ENCODE measurements at regions not wholly inside any gene's neighbourhood (a gene's known extent, or its start where the extent isn't known, plus 50 kb on each side); places are given as distances from the start of the nearest gene placed in this dataset.
"Not testable (repeated sequence)": the region's sequence is repeated elsewhere in the genome, so short reads cannot be mapped to it uniquely, and the experiment has no call there.

DNA sequence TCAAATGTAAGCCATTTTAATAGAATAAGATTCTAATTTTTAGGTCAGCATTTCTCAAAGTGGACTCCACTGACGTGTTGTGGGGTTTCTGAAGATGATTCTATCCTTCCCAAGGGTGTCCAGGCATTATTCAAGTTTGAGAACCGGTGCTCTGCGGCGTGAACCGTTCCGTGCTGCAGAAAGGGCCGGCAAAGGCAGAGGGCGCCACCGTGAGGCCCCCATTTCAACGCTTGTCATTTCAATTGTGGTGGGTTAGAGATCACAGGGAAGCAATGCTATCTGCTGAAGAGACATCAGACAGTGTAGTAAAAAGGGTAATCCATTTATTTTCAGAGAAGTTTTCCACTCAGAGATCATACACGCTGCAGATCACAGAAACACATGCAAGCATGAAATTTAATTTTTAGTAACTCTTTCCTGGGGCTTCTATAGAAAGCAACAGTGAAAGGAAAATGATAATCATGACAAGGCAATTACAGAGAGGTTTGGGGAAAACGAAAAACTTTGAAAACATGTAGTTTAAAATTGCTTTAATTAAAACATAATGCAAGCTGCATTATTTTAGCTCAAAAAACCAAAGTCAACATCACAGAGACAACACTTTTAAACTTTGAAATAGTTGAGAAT, 201.7 kb downstream of the EXOC5 start:
- peak; percentile 11 for DNase-seq (ENCODE audit: low read depth, low spot score)
- H3K4me3 ChIP-seq (ENCODE audit: low read length) = no peak overlapping the region

DNA sequence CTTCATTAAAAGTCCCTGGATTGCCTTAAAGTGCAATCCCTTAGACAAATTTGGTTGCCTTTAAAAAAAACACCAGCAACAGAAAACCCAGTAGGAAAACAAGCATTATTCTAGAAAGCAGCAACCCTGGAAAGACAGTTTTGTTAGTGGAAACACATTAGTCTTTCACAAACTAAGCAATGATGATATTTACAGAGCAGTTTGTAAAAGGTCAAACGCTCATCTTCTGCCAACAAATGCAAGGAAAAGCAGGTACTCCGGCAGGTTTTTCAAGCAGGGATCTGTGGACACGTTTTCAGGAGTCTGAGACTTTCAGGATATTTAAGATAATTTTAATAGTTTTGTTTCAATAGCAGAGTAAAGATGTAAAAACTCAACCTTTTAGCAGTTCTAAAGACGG, 202.2 kb downstream of the EXOC5 start:
- no peak for DNase-seq (ENCODE audit: low read depth, low spot score)
- H3K4me3 ChIP-seq (ENCODE audit: low read length) = no peak overlapping the region

DNA sequence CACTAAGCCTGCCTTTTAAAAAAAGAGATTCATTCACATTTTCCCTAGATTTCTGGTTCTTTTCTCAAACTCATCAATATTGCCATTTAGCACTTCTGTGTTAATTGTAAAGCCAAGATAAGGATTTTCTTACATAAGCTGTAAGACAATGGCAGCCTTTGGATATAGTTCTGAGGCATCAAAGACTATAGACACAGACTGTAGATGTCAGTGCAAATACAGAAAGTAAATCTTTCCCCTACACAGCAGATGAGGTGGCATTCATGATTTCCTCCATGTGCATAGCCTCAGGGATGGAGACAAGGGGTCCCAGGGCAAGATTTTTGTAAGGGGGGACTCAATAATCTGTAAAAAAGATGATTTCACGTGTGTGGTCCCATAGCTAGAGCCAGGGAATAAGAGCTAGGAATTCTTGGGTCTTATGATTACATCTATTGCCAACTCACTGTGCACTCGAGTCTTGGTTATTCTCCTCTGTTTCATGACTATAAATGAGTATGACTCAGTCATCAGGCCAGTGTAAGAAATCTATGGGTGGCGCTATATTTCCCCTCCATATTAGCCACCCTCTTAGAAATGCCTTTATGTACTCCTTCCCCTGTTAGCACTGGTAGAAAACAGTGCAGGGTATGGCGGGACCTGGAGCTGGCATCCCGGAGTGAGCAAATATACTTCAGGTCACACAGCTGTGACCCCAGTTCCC, 207.5 kb downstream of the EXOC5 start:
- no peak for DNase-seq (ENCODE audit: low read depth, low spot score)
- H3K4me3 ChIP-seq (ENCODE audit: low read length) = no peak overlapping the region

DNA sequence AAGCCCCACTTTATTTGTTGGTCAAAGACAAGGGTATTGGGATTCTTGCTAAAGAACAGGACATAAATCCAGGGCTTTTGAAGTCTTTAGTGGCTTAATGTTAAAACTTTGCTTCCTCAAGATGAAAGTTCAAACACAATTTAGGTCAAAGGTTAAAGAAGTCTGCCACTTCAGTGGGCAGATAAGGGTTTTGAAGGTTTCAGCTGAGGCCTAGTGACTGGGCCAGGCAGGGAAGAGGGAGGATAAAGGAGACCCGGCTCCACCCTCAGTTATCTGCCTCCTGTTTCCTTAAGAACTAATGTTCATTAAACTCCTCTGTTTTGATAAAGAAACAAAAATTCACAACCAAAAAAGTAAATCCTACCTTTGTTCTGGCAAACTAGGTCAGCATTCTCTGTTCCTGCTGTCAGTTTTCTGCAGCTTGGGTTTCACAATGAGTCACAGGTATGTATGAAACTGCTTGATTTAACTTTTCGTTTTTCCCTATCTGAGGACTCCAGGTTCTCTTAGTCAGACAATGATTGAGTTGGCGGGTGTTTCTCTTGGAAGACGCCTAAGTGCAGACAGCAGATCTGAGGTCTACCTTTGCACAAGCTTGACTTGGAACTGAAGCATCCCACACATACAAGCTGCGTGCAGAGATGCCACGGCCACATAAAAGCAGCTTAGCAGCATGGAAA, 208.3 kb downstream of the EXOC5 start:
- H3K4me3 ChIP-seq (ENCODE audit: low read length) = no peak overlapping the region
- no peak for DNase-seq (ENCODE audit: low read depth, low spot score)

DNA sequence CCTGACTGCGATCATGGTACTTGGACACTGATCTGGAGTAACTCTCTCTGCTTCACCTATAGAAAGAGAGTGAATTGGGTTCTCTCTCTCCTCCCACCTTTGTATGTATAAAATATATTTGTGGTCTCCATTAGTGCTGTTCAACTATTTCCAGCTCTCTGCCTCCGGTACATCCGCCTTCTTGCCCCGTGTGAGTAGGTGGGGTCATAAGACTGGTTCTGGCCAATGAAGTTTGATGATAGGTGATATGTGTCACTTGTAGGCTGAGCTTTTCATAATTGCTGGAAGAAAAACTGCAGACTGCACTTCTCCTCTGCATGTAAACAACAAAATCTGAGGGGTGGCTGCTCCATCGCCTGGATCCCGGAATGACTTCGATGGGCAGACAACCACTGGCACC, 210.4 kb downstream of the EXOC5 start:
- no peak overlapping the region for H3K4me3 ChIP-seq (ENCODE audit: low read length)
- DNase-seq (ENCODE audit: low read depth, low spot score) = no peak

DNA sequence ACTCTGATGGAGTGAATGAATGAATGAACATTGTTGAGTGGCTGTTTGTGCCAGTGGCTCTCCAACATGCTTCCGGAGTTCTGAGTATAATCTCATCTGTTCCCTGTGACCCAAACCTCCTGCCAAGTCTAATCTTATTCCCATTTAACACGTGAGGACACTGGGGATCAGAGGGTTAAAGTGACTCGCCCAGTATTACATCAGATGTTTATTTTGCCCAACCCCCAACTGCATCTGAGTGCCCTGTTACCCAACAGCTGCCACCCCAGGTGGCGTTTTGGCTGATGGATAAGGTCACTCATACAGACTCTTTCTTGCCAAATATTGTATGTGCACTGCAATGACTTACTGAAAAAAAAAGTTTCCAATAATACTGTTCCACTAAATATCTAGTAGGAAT, 210.9 kb downstream of the EXOC5 start:
- DNase-seq (ENCODE audit: low read depth, low spot score) = no peak
- no peak overlapping the region for H3K4me3 ChIP-seq (ENCODE audit: low read length)

DNA sequence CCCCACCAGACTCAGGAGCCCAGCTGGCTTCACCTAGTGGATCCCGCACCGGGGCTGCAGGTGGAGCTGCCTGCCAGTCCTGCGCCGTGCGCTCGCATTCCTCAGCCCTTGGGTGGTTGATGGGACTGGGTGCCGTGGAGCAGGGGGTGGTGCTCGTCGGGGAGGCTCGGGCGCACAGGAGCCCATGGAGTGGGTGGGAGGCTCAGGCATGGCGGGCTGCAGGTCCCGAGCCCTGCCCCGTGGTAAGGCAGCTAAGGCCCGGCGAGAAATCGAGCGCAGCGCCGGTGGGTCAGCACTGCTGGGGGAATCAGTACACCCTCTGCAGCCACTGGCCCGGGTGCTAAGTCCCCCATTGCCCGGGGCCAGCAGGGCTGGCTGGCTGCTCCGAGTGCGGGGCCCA, 212.2 kb downstream of the EXOC5 start:
- not testable (repeated sequence) for H3K4me3 ChIP-seq (ENCODE audit: low read length); DNase-seq (ENCODE audit: low read depth, low spot score)

DNA sequence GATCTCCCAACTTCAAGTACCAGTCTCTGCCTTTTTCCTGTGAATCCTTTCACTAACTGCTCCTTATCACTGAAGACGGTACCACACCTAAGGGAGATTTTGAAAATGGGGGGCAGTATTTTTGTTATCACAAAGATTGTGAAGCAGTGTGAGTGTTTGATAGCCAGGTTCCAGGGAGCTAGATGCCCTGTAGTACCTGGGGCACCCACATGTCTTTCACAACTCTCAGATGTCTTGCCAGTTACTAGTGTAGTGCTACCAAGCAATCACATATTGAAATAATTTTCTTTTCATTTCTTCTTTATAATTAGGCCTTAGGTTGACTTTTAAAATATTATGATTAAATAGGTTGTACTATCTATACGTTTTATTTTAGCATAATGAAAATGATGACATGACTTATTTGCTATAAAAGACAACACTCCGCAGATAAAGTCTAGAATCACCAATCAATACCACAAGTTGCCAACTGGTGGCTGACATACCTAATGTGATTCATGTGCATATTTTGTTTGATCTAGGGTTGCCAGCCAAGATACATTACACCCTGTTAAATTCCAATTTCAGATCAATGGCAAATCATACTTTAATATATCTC, 215.9 kb downstream of the EXOC5 start:
- no peak for DNase-seq (ENCODE audit: low read depth, low spot score)
- no peak overlapping the region for H3K4me3 ChIP-seq (ENCODE audit: low read length)

DNA sequence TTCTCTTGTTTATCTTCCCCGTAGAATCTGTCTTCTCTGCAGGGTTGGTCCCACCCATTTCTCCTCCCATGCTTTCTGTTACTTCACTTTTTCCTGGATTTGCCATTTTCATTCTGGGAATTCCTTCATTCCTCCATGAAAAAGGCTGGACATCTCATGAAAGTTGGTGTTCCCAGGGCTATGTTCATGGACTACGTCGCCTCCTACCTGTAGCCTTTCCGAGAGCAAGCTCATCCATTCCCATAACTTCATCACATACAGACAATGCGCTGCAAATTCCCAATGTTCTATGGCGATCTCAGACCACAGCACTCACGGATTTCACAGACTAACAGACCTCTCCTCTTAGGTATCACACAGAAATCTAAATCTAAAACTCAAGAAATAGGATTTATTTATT, 217.1 kb downstream of the EXOC5 start:
- H3K4me3 ChIP-seq (ENCODE audit: low read length) = no peak overlapping the region
- DNase-seq (ENCODE audit: low read depth, low spot score) = no peak

DNA sequence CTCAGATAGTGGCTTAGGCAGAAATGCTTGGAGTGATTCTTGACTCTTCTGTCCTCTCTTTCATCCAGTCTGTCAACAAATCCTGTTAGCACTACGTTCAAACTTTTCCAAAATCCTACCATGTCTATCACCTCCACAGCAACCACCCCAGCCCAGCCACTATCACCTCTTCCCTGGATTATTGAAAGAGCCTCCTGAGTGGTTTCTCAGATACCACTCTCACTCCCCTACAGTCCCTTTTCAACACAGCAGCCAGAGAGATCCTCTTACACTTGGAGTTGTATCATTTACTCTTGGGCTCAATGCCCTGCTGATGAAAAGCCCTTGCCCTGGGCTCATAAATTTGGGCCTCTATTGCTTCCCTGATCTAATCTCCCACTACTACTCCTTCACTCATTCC, 218.9 kb downstream of the EXOC5 start:
- no peak for DNase-seq (ENCODE audit: low read depth, low spot score)
- H3K4me3 ChIP-seq (ENCODE audit: low read length) = no peak overlapping the region

DNA sequence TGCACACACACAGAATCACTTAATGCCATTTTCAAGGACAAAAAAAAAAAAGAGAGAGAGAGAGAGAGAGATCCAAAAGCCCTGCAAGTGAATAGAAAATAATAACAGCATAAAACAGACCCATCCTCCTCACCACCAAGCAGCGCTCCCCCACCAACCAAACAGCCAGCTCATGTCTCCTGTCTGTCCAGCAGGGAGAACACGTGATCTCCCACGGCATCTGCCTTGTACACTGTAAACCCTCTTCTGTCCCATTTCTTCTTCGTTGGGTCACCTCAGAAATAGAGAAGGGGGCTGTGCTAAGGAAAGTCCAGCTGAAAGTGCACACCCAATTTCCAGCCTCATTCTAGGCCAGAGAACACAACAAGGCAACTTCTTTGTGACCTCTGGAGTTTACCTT, 222.5 kb downstream of the EXOC5 start:
- no peak overlapping the region for H3K4me3 ChIP-seq (ENCODE audit: low read length)
- DNase-seq (ENCODE audit: low read depth, low spot score) = no peak

DNA sequence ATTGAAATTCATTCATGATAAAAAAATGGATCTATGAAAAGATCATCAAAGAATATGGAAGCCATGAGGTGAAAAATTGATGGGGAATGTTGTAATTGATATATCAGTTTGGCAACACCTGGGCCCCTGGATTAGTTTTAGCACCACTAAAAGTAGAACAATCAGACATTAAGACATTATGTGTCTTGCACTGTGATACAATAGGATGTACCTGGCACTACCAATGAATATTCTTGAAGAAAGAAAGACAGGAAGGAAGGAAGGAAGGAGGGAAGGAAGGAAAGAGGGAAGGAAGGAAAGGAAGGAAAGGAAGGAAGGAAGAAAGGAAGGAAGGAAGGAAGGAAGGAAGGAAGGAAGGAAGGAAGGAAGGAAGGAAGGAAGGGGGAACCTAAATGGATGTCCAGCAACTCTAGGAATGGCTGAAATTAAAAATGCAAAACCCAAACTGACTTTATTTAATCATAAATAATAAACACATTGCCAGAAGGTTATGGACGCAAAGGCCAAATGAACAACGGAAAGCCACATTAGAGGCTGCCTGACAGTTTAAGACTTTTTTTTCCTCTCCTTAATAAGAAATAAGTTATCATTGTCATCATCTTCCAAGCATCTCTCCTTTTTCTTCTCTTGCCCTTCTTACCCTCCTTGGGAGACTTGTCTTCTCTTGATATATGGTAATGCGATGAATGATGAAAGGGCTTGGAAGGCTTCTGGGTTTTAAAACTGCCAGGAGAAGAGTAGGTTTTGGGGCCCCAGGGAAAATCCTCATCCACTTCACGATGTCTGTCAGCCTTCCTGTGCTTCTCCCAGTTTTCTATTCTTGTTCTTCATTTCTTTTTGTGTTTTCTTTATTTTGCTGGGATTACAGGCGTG, 224.4 kb downstream of the EXOC5 start:
- DNase-seq (ENCODE audit: low read depth, low spot score); H3K4me3 ChIP-seq (ENCODE audit: low read length): not testable (repeated sequence)

DNA sequence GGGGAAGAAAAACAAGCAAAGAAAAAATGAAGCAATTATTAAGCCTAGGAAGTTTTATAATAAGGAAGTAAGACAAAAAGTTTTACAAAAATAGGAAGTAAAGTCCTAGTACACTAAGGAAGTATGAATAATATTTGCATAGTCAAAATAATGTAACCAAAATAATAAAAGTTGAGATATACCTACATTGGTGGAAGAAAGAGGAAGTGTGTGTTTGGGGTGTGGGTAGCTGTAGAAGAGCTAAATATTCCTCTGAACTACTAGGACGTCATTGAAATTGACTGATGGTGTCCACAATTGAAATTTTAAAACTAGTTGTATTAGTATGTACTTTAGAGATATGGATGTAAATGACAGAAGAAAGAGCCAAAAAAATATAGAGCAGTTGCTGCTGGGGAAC, 228.4 kb upstream of the OTX2 start:
- DNase-seq (ENCODE audit: low read depth, low spot score) = no peak

DNA sequence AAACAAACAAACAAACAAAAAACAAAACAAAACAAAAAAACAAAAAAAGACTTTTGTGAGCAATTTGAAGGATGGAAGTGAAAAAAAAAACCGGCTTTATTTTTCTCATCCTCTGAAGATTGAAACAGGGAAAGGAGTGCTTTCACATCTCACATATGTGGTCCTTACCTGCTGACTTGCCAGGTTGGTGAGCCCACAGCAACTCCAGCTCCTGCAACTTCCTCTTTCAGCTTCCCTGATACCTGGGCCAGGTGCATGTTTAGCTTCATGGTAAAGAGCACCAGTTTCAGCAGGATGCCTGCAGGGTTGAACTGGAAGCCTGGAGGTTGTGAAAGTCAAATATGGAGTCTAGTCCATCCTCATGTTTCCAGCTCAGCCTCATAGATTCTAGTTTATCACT, 221.2 kb upstream of the OTX2 start:
- DNase-seq (ENCODE audit: low read depth, low spot score) = no peak
- H3K4me3 ChIP-seq (ENCODE audit: low read length) = no peak overlapping the region

More for the DNA sequence above, 228.4 kb upstream of the OTX2 start:
- no peak overlapping the region for H3K4me3 ChIP-seq (ENCODE audit: low read length)

DNA sequence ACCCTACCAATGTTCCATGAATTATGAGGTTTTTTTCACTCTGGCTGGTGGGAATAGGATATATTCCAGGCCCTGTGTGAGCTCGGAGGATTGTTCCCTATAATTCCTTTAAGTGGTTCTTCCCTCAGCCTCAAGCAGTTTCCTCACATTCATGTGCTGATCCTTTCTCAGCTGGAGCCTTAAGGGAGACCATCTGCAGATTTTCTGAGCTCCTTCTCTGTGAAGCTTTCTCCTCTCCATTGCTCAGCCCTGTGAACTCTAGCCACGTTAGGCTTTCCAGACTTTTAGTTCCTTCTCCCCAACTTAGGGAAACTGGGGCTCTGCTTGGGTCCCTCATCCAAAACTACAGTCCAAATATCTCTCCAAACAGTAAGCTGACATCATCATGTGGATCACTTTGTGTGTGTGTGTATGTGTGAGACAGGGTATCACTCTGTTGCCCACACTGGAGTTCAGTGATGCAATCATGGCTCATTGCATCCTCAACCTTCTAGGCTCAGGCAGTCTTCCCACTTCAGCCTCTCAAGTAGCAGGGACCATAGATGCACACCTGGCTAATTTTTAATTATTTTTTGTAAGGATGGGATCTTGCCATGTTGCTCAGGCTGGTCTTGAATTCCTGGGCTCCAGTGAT, 219.5 kb upstream of the OTX2 start:
- H3K4me3 ChIP-seq (ENCODE audit: low read length) = no peak overlapping the region
- no peak for DNase-seq (ENCODE audit: low read depth, low spot score)

DNA sequence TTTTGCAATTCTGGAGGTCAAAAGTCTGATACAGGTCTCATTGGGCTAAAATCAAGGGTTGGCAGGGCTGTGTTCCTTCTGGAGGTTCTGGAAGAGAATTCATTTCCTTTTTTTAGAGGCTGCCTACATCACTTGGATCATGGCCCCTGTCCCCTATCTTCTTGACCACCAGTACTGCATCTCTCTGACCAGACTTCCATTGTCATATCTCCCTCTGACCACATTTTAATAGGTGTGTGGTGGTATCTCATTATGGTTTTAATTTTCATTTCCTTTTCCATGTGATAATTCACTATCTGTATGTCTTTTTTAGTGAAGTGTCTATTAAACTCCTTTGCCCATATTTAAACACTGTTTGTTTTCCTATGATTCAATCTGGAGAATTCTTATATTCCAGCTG, 215.2 kb upstream of the OTX2 start:
- H3K4me3 ChIP-seq (ENCODE audit: low read length) = no peak overlapping the region
- DNase-seq (ENCODE audit: low read depth, low spot score) = no peak

DNA sequence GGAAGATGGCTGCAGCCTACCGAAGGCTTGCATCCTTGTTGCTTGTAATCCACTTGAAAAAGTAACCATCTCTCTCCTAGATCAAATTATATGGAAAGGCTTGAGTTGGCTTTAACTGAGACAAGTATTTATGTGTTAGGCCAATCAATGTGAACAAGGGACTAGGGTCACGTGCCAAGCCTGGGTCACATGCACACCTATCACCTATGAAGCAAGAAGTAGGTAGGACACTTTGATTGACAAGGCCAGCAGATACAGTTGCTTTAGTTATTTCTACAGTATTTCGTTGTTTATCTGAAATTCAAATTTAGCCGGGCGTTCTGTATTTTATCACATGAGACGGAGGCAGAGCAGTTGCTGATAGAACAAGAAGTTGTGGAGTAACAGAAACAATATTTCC, 212.3 kb upstream of the OTX2 start:
- no peak for DNase-seq (ENCODE audit: low read depth, low spot score)
- H3K4me3 ChIP-seq (ENCODE audit: low read length) = no peak overlapping the region

DNA sequence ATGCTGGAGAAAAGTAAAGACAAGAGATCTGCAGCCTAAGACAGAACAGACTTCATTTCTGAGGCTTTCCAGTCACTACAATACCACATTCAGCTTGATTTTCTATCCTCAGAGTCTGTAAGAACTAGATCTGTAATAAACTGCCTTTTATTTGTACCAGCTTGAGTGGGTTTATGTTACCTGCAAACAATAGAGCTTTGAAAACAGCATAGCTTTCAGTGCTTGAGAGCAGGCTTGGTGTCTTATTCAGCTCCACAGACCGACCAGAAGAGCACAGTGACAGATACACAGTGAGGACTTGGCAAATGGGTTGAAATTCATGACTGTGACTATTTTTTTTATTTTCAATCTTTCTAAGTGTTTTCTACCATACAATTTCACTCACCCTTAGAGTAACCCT, 207.8 kb upstream of the OTX2 start:
- no peak for DNase-seq (ENCODE audit: low read depth, low spot score)
- no peak overlapping the region for H3K4me3 ChIP-seq (ENCODE audit: low read length)

DNA sequence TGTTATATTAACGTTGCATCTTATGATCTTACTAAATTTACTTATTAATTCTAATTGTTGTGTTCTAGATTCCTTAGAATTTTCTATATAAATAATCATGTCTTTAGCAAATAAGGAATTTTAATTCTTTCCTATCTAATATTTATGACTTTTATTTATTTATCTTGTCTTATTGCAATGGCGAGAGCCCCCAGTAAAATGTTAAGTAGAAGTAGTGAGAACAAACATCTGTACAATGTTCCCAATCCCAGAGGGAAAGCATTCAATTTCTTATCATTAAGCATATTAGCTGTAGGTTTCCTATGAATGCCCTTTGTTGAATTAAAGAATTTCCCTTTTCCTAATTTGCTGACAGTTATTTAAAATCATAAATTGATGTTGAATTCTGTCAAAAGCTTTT, 203.7 kb upstream of the OTX2 start:
- no peak overlapping the region for H3K4me3 ChIP-seq (ENCODE audit: low read length)
- DNase-seq (ENCODE audit: low read depth, low spot score) = no peak
